Neural cell (in vitro differentiated cells): ENCODE measurements at regions not wholly inside any gene's neighbourhood (a gene's known extent, or its start where the extent isn't known, plus 50 kb on each side); places are given as distances from the start of the nearest gene placed in this dataset.

Experiments
- POLR2AphosphoS5 ChIP-seq: IDR thresholded peaks from 2 replicates; pipeline ENCODE4 v1.6.1; 2012
- TF ChIP-seq, protein P1 (sequence below): fragments of 450-650 bp; IDR thresholded peaks from 2 replicates; pipeline ENCODE4 v1.5.1; 2014; ENCODE audit warnings: antibody characterized with exemption, mild to moderate bottlenecking, moderate library complexity; ENCODE audit not compliant: poor library complexity, severe bottlenecking

DNA sequence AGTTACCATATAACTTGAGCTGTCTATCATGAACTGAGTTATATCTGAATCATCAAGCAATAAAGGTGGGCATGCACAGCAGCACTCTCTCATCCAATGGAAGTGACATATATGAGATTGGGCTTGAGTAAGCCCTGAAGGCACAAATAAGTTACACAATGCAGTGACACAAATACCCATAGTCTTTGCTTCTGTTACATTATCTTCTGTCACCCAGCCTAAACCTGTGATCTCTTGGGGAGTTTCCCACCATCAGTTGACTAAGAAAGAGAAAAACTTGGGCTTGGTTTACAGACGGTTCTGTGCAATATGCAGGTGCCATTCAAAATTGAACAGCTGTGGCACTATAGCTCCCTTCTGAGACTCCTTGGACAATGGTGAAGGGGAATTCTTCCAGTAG lies 138.8 kb upstream of the IL15 start:
- TF ChIP-seq POLR2AphosphoS5 = no peak
- TF ChIP-seq, protein P1, sequence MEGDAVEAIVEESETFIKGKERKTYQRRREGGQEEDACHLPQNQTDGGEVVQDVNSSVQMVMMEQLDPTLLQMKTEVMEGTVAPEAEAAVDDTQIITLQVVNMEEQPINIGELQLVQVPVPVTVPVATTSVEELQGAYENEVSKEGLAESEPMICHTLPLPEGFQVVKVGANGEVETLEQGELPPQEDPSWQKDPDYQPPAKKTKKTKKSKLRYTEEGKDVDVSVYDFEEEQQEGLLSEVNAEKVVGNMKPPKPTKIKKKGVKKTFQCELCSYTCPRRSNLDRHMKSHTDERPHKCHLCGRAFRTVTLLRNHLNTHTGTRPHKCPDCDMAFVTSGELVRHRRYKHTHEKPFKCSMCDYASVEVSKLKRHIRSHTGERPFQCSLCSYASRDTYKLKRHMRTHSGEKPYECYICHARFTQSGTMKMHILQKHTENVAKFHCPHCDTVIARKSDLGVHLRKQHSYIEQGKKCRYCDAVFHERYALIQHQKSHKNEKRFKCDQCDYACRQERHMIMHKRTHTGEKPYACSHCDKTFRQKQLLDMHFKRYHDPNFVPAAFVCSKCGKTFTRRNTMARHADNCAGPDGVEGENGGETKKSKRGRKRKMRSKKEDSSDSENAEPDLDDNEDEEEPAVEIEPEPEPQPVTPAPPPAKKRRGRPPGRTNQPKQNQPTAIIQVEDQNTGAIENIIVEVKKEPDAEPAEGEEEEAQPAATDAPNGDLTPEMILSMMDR = no peak
